Naive thymus-derived CD8-positive, alpha-beta T cell (primary cell): ENCODE measurements at regions not wholly inside any gene's neighbourhood (a gene's known extent, or its start where the extent isn't known, plus 50 kb on each side); places are given as distances from the start of the nearest gene placed in this dataset.
"Not testable (repeated sequence)": the region's sequence is repeated elsewhere in the genome, so short reads cannot be mapped to it uniquely, and the experiment has no call there.

Experiments
- ATAC-seq, 2 donors: fragments of 150-1000 bp; cut with Tn5 transposase in 1 of 2; sonication (Bioruptor Pico), chemical (Tn5 transposase) in 1 of 2; 1 replicate in 1 of 2; 2 replicates in 1 of 2; pipeline ENCODE4 v1.10.0; 2021; ENCODE audit warnings: mild to moderate bottlenecking in 2 of 2, moderate library complexity in 2 of 2
- POLR2A ChIA-PET: fragments of 350-600 bp; sonication (Branson Sonifier 250); formaldehyde crosslinking; loops from one replicate; lab custom pipeline; 2021; ENCODE audit warnings: antibody characterized with exemption; lab: Charles Lee
- DNase-seq, 10 donors: peaks; one replicate each; pipeline versions ENCODE4 v3.0.0 to v3.0.0-alpha.2; 2020 to 2022
- H3K27ac Mint-ChIP-seq, 10 donors: one replicate each; pipeline ENCODE4 v1.8.0; 2020 to 2022; ENCODE audit warnings: mild to moderate bottlenecking in 10 of 10, mixed read lengths in 10 of 10, moderate library complexity in 4 of 10, inconsistent platforms in 1 of 10
- H3K27me3 Mint-ChIP-seq, 5 donors: one replicate each; pipeline ENCODE4 v1.8.0; 2021 to 2022; ENCODE audit warnings: mixed read lengths in 5 of 5
- H3K36me3 Mint-ChIP-seq, 3 donors: one replicate each; pipeline ENCODE4 v1.8.0; 2020 to 2022; ENCODE audit warnings: mixed read lengths in 3 of 3, mild to moderate bottlenecking in 2 of 3, inconsistent platforms in 1 of 3
- H3K4me1 Mint-ChIP-seq, 4 donors: one replicate each; pipeline ENCODE4 v1.8.0; 2021 to 2022; ENCODE audit warnings: mixed read lengths in 4 of 4
- H3K4me3 Mint-ChIP-seq, 10 donors: one replicate each; pipeline ENCODE4 v1.8.0; 2020 to 2022; ENCODE audit warnings: mild to moderate bottlenecking in 10 of 10, mixed read lengths in 10 of 10, moderate library complexity in 6 of 10, inconsistent platforms in 1 of 10
- H3K9me3 Mint-ChIP-seq, 9 donors: one replicate each; pipeline ENCODE4 v1.8.0; 2020 to 2022; ENCODE audit warnings: mixed read lengths in 9 of 9, mild to moderate bottlenecking in 3 of 9, inconsistent platforms in 1 of 9, moderate library complexity in 1 of 9

DNA sequence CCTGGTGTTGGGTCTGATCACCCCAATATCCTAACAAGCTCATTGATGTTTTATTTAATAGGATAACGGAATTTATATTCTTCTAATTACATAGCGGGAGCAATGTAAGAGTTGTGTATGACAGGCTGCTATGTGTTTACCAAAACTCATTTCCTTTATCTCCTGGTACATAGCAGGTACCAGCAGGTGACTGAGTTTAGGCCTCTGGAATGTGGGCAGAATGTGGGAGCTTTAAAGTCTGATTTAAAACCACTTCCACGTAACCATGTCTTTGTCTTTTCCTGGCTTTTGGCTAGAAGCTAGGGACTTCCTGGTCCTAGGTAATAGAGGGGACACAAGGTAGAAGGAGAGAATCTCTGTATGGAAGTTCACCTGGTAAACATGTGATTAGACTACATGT lies 504.6 kb upstream of the SYNCRIP start:
- H3K4me1 Mint-ChIP-seq: no peaks in the 10 kb centered on the region
- H3K4me3 Mint-ChIP-seq: no peak overlapping the region
- POLR2A ChIA-PET: no interaction called here
- no peaks in the 10 kb centered on the region for H3K36me3 Mint-ChIP-seq
- no peak for DNase-seq
- no peaks in the 10 kb centered on the region for H3K27me3 Mint-ChIP-seq
- H3K27ac Mint-ChIP-seq: no peak overlapping the region
- peaks cover 0 to 8% (median 2%) of the 10 kb centered on the region in 9 donors for H3K9me3 Mint-ChIP-seq
- no peak for ATAC-seq

- H3K27ac Mint-ChIP-seq, DNase-seq, H3K9me3 Mint-ChIP-seq, H3K27me3 Mint-ChIP-seq, H3K4me3 Mint-ChIP-seq, ATAC-seq, H3K36me3 Mint-ChIP-seq, H3K4me1 Mint-ChIP-seq, POLR2A ChIA-PET: not testable (repeated sequence)
Measured at GRCh38 chr6:86146751-86147150, 504.1 kb upstream of the SYNCRIP start.

GRCh38 chr6:86142326-86142725 lies 499.6 kb upstream of the SYNCRIP start:
- no peak for ATAC-seq
- peaks cover 2 to 16% (median 5%) of the 10 kb centered on the region in 9 donors for H3K9me3 Mint-ChIP-seq
- no peak overlapping the region for H3K4me3 Mint-ChIP-seq
- H3K36me3 Mint-ChIP-seq: no peaks in the 10 kb centered on the region
- H3K4me1 Mint-ChIP-seq: no peaks in the 10 kb centered on the region
- DNase-seq: no peak
- no peaks in the 10 kb centered on the region for H3K27me3 Mint-ChIP-seq
- H3K27ac Mint-ChIP-seq: no peak overlapping the region
- POLR2A ChIA-PET: no interaction called here

GRCh38 chr6:86128130-86128814 lies 485.6 kb upstream of the SYNCRIP start:
- DNase-seq (no peak), ATAC-seq (no peak)
- Mint-ChIP-seq H3K27ac (no peak overlapping the region), H3K4me1 (no peaks in the 10 kb centered on the region), H3K36me3 (peaks cover 0 to 6% (median 0%) of the 10 kb centered on the region in 3 donors), H3K9me3 (peaks cover 5 to 36% (median 18%) of the 10 kb centered on the region in 9 donors), H3K27me3 (no peaks in the 10 kb centered on the region), H3K4me3 (no peak overlapping the region)
- POLR2A ChIA-PET: no interaction called here

GRCh38 chr6:86122086-86122485 lies 479.4 kb upstream of the SYNCRIP start:
- Mint-ChIP-seq H3K4me1 (no peaks in the 10 kb centered on the region), H3K36me3 (no peaks in the 10 kb centered on the region), H3K27me3 (no peaks in the 10 kb centered on the region), H3K27ac (no peak overlapping the region), H3K9me3 (peaks cover 0 to 20% (median 3%) of the 10 kb centered on the region in 9 donors), H3K4me3 (no peak overlapping the region)
- ATAC-seq (no peak), DNase-seq (no peak)
- POLR2A ChIA-PET: no interaction called here

DNA sequence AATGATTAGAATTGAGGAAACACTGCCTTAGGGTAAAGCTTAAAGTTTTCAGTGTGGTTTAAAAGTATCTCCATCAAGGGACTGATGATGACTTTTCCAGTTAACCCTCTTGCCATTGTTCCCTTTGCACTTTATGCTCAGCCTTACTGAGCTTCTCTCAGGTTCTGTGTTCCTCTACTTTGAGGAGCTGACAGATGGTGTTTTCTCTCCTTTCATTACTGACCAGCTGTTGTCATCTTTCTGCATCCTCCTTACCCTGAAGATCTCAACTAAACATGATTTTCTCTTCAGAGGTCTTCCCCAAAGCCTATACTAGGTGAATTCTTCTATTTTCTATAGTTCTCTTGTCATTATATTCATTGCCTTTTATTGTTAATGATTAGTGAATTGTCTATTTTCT lies 475.6 kb upstream of the SYNCRIP start:
- no peak for DNase-seq
- POLR2A ChIA-PET: no interaction called here
- H3K36me3 Mint-ChIP-seq: peaks cover 0 to 3% (median 0%) of the 10 kb centered on the region in 3 donors
- no peaks in the 10 kb centered on the region for H3K4me1 Mint-ChIP-seq
- no peak overlapping the region for H3K4me3 Mint-ChIP-seq
- H3K27me3 Mint-ChIP-seq: no peaks in the 10 kb centered on the region
- H3K9me3 Mint-ChIP-seq: peaks cover 2 to 17% (median 7%) of the 10 kb centered on the region in 9 donors
- ATAC-seq: no peak
- H3K27ac Mint-ChIP-seq: no peak overlapping the region

DNA sequence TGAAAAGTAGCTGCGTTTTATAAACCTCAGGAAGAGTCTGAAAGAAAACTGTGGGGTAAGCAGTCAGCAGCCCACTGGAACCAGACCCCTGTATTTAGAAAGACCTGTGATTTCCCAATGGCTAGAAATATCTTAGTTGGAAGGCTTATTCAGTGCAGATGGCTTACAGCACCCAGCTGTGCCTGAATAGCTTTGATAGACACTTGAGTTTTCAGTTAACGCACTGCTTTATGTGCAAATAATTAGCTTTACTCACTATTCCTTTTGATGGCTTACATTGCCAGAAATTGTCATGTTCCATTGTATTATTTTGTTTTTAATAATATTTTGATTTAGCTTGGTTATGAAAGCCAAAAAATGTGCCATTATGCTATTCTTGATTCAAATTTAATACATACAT lies 465.3 kb upstream of the SYNCRIP start:
- Mint-ChIP-seq H3K9me3 (peaks cover 3 to 21% (median 12%) of the 10 kb centered on the region in 9 donors), H3K27me3 (no peaks in the 10 kb centered on the region), H3K4me1 (no peaks in the 10 kb centered on the region), H3K27ac (no peak overlapping the region), H3K4me3 (no peak overlapping the region), H3K36me3 (peaks cover 0 to 5% (median 0%) of the 10 kb centered on the region in 3 donors)
- ATAC-seq (no peak), DNase-seq (no peak)
- POLR2A ChIA-PET: no interaction called here

- DNase-seq: no peak
- peaks cover 4 to 46% (median 21%) of the 10 kb centered on the region in 9 donors for H3K9me3 Mint-ChIP-seq
- H3K27me3 Mint-ChIP-seq: no peaks in the 10 kb centered on the region
- POLR2A ChIA-PET: no interaction called here
- ATAC-seq: no peak
- no peaks in the 10 kb centered on the region for H3K4me1 Mint-ChIP-seq
- no peak overlapping the region for H3K4me3 Mint-ChIP-seq
- H3K27ac Mint-ChIP-seq: no peak overlapping the region
- peaks cover 0 to 1% (median 0%) of the 10 kb centered on the region in 3 donors for H3K36me3 Mint-ChIP-seq
Measured at GRCh38 chr6:86087954-86088353, 445.3 kb upstream of the SYNCRIP start.

- Mint-ChIP-seq H3K4me1 (no peaks in the 10 kb centered on the region), H3K9me3 (peaks cover 2 to 38% (median 6%) of the 10 kb centered on the region in 9 donors), H3K27ac (no peak overlapping the region), H3K4me3 (no peak overlapping the region), H3K36me3 (no peaks in the 10 kb centered on the region), H3K27me3 (no peaks in the 10 kb centered on the region)
- ATAC-seq (no peak), DNase-seq (no peak)
- POLR2A ChIA-PET: no interaction called here
Measured at GRCh38 chr6:86079938-86080337, 437.3 kb upstream of the SYNCRIP start.

DNA sequence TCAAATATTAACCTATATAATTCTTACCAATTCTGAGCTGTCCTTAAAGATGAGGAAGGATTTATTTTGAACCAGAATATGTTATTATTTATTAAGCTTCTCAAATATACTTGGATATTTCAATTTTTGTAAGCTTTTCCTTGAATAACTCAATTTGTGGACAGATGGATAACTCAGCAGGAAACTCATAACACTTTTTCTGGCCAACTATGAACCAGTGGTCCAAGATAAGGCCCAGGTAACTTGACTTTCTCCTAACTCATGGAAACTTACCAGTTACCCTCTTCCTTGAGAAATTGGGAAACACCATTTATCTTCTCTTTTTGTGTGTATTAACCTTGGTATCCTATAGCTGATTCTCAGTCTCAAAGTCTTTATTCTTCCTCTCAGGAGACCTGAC lies 427.5 kb upstream of the SYNCRIP start:
- POLR2A ChIA-PET: no interaction called here
- no peaks in the 10 kb centered on the region for H3K36me3 Mint-ChIP-seq
- DNase-seq (no peak), ATAC-seq (no peak)
- no peaks in the 10 kb centered on the region for H3K4me1 Mint-ChIP-seq
- no peaks in the 10 kb centered on the region for H3K27me3 Mint-ChIP-seq
- H3K27ac Mint-ChIP-seq: no peak overlapping the region
- no peak overlapping the region for H3K4me3 Mint-ChIP-seq
- H3K9me3 Mint-ChIP-seq: peaks cover 0 to 9% (median 2%) of the 10 kb centered on the region in 9 donors

GRCh38 chr6:86065002-86065401 lies 422.3 kb upstream of the SYNCRIP start:
- H3K36me3 Mint-ChIP-seq, ATAC-seq, H3K4me1 Mint-ChIP-seq, H3K4me3 Mint-ChIP-seq, H3K27ac Mint-ChIP-seq, POLR2A ChIA-PET, H3K27me3 Mint-ChIP-seq, DNase-seq: not testable (repeated sequence)
- peaks cover 0 to 13% (median 5%) of the 10 kb centered on the region in 9 donors for H3K9me3 Mint-ChIP-seq

DNA sequence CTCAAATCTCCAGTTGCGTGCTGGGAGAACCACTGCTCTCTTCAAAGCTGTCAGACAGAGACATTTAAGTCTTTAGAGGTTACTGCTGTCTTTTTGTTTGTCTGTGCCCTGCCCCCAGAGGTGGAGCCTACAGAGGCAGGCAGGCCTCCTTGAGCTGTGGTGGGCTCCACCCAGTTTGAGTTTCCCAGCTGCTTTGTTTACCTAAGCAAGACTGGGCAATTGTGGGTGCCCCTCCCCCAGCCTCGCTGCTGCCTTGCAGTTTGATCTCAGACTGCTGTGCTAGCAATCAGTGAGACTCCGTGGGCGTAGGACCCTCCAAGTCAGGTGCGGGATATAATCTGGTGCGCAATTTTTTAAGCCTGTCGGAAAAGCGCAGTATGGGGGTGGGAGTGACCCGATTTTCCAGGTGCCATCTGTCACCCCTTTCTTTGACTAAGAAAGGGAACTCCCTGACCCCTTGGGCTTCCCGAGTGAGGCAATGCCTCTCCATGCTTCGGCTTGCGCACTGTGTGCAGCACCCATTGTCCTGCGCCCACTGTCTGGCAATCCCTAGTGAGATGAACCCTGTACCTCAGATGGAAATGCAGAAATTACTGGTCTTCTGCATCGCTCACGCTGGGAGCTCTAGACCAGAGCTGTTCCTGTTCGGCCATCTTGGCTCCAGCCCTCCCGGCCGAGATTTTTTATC lies 414.8 kb upstream of the SYNCRIP start:
- H3K27ac Mint-ChIP-seq, POLR2A ChIA-PET, ATAC-seq, H3K4me3 Mint-ChIP-seq, H3K36me3 Mint-ChIP-seq, H3K27me3 Mint-ChIP-seq, DNase-seq, H3K4me1 Mint-ChIP-seq: not testable (repeated sequence)
- H3K9me3 Mint-ChIP-seq: peaks cover 0 to 29% (median 13%) of the 10 kb centered on the region in 9 donors

DNA sequence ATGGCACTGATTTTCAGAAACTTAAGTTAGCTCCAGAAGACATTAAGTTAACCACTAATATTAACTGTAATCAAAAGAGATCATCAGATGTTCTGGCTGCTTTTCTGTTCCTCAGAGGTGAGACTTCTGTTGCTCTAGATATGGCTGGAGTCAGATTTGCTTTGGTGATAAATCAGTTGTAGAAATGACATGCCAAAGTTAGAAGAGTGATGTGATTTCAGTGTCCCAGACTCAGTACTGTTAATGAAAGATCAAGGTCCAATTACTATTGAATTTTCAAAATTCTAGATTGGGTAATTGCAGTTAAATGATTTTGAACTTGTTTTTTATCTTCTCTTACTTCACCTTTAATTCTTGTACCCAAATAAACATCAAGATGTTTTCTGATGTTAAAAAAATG lies 402.4 kb upstream of the SYNCRIP start:
- POLR2A ChIA-PET: no interaction called here
- Mint-ChIP-seq H3K4me3 (no peak overlapping the region), H3K9me3 (peaks cover 3 to 30% (median 16%) of the 10 kb centered on the region in 9 donors), H3K4me1 (no peaks in the 10 kb centered on the region), H3K27ac (no peak overlapping the region), H3K36me3 (peaks cover 0 to 2% (median 0%) of the 10 kb centered on the region in 3 donors), H3K27me3 (no peaks in the 10 kb centered on the region)
- DNase-seq (no peak), ATAC-seq (no peak)
